ENCODE measurements at regions not wholly inside any gene's neighbourhood (a gene's known extent, or its start where the extent isn't known, plus 50 kb on each side); places are given as distances from the start of the nearest gene placed in this dataset.
"Not testable (repeated sequence)": the region's sequence is repeated elsewhere in the genome, so short reads cannot be mapped to it uniquely, and the experiment has no call there.

DNA sequence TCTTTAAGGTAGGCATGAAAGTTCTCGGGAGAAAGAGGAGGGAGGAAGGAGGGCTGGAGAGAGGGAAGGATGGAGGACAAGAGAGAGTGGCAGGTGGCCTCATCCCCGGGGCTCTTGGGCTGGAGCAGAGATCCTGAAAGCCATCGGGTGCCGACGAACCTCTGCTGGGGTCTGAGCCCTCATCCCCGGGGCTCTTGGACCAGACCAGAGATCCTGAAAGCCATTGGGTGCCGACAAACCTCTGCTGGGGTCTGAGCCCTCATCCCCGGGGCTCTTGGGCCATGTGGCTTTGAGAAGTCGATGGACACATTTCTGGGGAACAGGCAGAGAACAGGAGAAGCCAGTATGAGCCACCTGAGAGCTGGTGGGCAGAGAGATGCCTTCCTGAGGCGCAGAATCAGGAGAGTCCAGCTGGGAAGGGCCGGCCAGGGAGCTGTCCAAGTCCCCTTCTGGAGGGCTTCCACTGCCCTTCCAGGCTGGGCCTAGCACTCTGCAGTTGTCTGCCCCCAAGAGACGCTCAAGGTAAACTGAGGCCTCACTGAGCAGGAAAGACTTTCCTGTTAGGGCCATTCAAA lies 1398.1 kb downstream of the BRD1 start:
- FAIRE-seq: no peak

DNA sequence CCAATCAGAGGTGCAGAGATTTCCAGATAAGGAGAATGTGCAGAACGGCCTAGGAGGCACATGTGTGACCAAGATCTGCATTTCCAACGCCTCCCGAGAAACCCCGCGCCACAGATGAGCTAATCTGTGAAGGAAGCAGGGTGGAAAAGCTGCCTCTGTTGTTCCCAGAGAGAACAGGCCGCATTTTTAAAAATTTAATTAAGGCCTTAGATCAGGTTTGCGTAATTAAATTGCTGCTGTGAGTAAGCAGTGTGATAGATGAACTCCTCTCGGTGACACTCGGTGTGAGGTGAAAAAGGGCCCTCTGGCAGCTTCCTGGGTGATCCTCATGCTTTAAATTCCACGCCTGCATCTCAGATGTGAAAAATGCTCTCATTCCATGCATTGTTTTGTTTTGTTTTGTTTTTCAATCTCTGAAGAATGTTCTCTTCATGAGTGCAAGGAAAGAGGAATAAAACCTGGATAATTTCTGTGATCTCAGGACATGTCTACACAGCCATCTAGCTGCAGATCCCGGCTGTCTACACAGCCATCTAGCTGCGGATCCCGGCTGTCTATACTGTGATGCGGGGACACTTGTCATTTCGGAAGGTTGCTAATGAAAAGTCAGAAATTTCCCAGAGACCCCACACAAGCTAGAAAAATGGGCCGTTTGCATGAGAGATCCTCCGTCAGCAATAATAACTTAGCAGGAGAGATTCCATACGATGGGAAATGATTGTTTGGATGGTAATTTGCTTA lies 1398.9 kb downstream of the BRD1 start:
- DNase-seq (ENCODE audit: insufficient read length, low spot score) (no peak), FAIRE-seq (no peak)

More for the DNA sequence above, 1398.1 kb downstream of the BRD1 start:
- no peak for DNase-seq (ENCODE audit: insufficient read length, low spot score)

DNA sequence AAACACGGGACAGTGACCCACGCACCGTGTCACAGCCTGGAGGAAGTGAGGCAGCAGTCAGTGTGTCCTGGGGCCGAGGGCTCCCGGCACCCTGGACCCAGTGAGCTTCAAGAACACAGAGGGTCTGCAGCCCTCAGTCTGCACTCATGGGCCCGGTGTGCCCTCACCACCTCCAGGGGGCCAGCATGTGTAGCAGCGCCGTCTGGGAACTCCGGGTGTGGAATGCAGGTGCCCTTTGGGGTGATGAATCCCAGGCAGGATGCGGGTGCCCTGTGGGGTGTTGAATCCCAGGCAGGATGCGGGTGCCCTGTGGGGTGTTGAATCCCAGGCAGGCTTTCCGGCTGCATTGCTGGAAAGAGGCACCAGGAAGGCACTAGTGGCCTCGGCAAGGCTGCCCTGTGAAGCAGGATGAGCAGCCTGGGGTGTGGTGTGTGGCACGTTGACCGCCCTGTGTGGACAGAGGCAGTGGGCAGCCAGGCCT lies 1399.9 kb downstream of the BRD1 start:
- DNase-seq (ENCODE audit: insufficient read length, low spot score) (no peak), FAIRE-seq (no peak)

GRCh38 chr22:48426466-48427380 lies 1401.0 kb downstream of the BRD1 start:
- FAIRE-seq: no peak
- DNase-seq (ENCODE audit: insufficient read length, low spot score): no peak

DNA sequence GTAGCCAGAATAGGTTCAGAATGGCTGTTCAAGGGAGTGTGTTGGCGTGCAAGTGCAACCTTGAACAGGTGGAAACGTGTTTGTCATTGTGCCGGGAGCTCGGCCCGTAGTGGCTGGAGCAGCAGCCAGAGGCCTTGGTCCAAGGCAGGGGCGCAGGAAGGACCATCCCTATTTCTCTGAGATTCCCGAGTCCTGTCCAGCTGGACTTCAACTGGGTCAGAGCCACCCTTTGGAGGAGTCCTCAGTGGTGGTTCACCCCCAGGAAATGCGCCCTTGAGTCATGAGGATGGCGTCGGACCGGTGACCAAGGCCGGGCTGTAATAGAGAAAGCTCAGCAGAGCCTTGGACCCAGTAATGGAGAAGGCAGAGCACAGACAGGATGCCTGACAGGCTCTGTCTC lies 1402.0 kb downstream of the BRD1 start:
- DNase-seq (ENCODE audit: insufficient read length, low spot score) (no peak), FAIRE-seq (no peak)

GRCh38 chr22:48425091-48425506 lies 1402.6 kb downstream of the BRD1 start:
- no peak for FAIRE-seq
- DNase-seq (ENCODE audit: insufficient read length, low spot score): no peak

- FAIRE-seq: no peak
- no peak for DNase-seq (ENCODE audit: insufficient read length, low spot score)
Measured at GRCh38 chr22:48424661-48425060, 1403.0 kb downstream of the BRD1 start.

DNA sequence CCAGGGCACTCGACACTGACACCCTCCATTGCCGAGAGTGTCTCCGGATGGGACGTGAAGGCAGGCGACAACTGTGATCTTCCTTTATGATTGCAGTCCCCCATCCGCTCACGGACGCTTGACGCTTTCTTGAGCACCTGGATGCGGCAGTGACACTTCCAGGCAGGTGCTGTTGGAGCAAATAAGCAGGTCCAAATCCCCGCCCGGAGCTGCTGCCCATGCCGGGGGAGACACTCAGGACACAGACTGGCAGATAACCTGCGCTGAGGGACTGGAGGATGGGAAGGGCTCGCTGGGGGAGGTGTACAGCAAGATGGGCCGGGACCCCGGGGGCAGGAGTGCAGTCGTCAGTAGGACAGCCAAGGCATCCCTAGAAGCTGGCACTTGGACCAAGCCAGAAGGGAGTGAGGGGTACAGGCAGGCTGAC lies 1403.5 kb downstream of the BRD1 start:
- FAIRE-seq (no peak), DNase-seq (ENCODE audit: insufficient read length, low spot score) (no peak)

GRCh38 chr22:48423481-48423911 lies 1404.2 kb downstream of the BRD1 start:
- FAIRE-seq (no peak), DNase-seq (ENCODE audit: insufficient read length, low spot score) (no peak)

GRCh38 chr22:48422900-48423480 lies 1404.7 kb downstream of the BRD1 start:
- FAIRE-seq (no peak), DNase-seq (ENCODE audit: insufficient read length, low spot score) (no peak)

DNA sequence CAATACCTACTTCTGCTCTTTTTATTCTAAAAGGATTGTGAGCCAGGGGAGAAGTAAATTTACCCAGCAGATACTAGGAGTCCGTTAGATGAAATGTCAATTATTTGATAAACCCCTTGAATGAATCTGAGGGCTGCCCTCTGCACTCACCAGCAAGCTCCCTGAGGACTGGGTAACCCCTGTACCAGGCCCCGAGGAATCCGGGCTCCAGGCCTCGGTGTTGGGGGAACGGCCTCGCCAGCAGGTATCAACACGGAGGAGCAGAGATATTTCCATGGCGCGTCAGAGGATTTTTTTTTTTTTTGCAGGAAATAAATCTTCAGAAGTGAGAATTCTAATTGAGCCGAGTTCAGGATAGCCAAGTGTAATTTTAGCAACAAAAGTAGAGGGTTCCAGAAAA lies 1408.8 kb downstream of the BRD1 start:
- DNase-seq (ENCODE audit: insufficient read length, low spot score) (no peak), FAIRE-seq (no peak)

GRCh38 chr22:48417225-48418070 lies 1410.2 kb downstream of the BRD1 start:
- FAIRE-seq (no peak), DNase-seq (ENCODE audit: insufficient read length, low spot score) (no peak)

DNA sequence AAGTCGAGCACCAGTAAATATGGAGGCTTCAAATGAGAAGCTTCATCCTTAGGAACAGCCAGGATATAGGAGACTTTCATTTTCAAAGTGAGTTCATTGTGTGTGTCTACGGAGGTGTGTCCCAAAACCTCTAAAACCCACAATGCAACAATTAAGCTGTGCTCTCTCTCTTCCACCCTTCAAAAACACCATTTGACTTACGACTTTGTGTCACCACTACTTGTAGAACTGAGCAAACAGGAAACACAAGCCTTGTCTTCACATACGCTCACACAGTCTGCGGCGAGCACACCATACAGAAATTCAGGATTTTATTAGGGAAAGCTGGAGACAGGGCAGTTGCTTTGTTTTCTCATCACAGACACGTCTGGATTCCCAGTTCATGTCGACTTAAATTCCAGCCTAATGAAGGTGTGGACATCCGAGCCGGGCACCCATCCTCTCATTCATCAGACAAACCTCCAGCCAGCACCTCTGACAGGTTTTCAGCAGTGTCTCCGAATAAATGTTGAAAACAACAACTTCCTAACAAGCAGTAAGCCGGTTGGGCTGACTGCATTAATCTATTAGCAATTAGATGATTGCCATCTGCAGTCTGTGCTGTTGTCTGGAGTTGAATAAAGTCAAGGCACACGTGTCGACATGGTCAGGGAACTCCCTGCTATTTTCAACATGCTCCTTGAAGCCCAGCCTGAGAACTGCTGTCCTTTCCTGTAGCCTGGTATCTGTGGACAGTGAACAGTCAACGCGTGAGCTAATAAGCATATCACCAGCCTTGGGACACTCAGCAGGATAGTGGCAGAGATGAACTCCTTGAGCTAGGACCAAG lies 1411.1 kb downstream of the BRD1 start:
- no peak for DNase-seq (ENCODE audit: insufficient read length, low spot score)
- FAIRE-seq: no peak

- FAIRE-seq (no peak), DNase-seq (ENCODE audit: insufficient read length, low spot score) (no peak)
Measured at GRCh38 chr22:48415520-48415919, 1412.2 kb downstream of the BRD1 start.

DNA sequence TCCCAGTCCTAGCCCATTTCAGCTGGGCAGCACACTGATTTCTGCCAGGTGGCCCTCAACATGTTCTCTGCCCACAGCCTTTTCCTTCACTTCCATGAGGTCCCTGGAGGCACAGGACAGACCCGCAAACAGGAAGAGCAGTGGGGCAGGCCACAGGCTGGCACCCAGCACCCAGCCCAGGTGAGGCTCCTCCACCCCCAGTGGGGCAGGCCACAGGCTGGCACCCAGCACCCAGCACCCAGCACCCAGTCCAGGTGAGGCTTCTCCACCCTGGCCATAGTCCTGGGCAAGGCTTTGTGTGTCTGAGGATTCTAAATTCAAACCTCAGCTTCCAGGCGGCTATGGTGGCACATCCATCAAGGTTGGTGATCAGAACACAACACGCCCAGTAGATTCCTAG lies 1413.0 kb downstream of the BRD1 start:
- DNase-seq (ENCODE audit: insufficient read length, low spot score) (no peak), FAIRE-seq (no peak)

- FAIRE-seq: not testable (repeated sequence)
Measured at GRCh38 chr22:48412931-48413330, 1414.7 kb downstream of the BRD1 start.

DNA sequence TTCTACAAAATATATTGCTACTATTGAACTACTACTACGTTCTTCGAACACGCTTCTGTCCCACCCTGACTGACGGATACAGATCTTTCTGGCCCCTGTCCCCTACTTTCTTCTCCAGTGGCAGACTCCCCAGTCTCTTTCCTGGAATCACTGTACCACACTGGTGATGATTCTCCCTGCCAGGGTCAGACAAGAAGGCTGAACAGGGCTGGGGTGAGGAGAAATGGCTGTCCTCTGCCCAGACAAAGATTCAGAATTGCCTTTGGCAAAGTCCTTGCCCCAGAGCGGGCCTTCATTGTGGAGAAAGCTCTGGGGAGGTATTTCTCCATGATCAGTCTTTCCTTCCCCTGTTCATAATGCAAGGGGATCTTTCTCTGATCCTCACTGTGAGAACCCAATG lies 1417.1 kb downstream of the BRD1 start:
- DNase-seq (ENCODE audit: insufficient read length, low spot score): no peak
- no peak for FAIRE-seq

More at GRCh38 chr22:48412931-48413330, 1414.7 kb downstream of the BRD1 start:
- not testable (repeated sequence) for DNase-seq (ENCODE audit: insufficient read length, low spot score)

DNA sequence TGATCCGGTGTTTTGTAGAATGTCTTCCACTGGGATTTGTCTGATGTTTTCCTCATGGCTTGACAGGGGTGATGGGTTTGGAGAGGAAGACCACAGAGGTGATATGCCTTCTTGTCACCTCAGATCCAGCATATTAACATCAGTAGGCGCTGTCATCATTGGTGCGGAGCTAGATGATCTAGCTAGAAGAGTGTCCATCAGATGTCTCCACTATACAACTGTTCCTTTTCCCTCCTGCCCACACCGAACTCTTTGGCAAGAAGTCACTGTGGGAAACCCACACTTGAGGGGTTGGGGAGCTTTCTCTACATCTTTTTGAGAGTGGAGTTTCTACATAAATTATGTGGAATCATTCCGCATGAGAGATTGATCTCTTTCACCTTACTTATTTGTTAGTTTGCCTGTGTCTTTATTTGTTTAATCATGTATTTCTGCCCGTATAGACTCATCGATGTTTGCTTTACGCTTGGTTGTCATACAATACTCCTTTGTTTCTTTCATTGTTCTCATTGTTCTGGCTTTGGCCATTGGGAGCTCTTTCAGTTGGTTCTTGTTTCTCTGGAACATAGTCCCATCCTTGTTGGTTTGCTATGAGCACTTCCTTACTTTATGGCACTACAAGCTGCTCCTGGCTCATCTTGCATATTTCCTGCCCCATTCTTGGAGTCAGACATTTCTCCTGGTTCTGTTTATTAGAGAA lies 1420.3 kb downstream of the BRD1 start:
- FAIRE-seq (no peak), DNase-seq (ENCODE audit: insufficient read length, low spot score) (no peak)

Data from HTR-8/SVneo (cell line).